ENCODE measurements at regions not wholly inside any gene's neighbourhood (a gene's known extent, or its start where the extent isn't known, plus 50 kb on each side); places are given as distances from the start of the nearest gene placed in this dataset.

DNA sequence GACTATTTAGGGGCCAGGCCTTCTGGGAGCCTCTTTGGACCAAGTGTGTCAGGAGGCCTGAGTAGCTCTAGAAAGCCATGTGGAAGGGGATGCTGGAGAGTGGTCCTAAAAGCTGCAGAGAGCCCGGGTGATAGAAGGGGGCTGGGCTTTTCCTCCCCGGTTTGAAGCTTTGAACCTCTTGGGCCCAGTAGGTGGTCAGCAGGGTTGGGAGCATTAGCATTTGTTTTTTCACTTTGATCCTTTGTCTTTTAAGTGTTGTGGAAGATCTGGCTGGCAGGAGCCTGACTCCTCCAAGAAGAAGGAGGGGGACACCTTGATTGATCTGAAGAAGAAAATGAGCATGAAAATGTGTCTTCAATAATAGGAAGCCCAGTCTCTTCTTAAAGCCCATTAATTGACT, 596.6 kb downstream of the INSC start:
- Histone ChIP-seq H3K9me3 (no peaks in the 10 kb centered on the region), H3K4me3 (no peak overlapping the region), H3K4me1 (no peaks in the 10 kb centered on the region), H3K27me3 (no peaks in the 10 kb centered on the region), H3K27ac (no peak overlapping the region), H3K36me3 (ENCODE audit: low read depth, missing control alignments) (no peaks in the 10 kb centered on the region)
- TF ChIP-seq, protein P1, sequence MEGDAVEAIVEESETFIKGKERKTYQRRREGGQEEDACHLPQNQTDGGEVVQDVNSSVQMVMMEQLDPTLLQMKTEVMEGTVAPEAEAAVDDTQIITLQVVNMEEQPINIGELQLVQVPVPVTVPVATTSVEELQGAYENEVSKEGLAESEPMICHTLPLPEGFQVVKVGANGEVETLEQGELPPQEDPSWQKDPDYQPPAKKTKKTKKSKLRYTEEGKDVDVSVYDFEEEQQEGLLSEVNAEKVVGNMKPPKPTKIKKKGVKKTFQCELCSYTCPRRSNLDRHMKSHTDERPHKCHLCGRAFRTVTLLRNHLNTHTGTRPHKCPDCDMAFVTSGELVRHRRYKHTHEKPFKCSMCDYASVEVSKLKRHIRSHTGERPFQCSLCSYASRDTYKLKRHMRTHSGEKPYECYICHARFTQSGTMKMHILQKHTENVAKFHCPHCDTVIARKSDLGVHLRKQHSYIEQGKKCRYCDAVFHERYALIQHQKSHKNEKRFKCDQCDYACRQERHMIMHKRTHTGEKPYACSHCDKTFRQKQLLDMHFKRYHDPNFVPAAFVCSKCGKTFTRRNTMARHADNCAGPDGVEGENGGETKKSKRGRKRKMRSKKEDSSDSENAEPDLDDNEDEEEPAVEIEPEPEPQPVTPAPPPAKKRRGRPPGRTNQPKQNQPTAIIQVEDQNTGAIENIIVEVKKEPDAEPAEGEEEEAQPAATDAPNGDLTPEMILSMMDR (IDR thresholded peaks at IDR 0.05): no peak
- TF ChIP-seq POLR2A (IDR thresholded peaks at IDR 0.05): no peak
- intact Hi-C loops (cut with DNase I; ENCODE audit: low total_unique reads): no loop called here
- WGBS, 2 donors: 76 to 78% methylated on average over 2 of the region's 2 CpGs
- no peak for DNase-seq

- H3K27ac ChIP-seq: no peak overlapping the region
- WGBS, 2 donors: 82 to 91% methylated on average over 6 of the region's 6 CpGs
- DNase-seq: no peak
- H3K27me3 ChIP-seq: no peaks in the 10 kb centered on the region
- intact Hi-C loops (cut with DNase I; ENCODE audit: low total_unique reads): no loop called here
- H3K9me3 ChIP-seq: no peaks in the 10 kb centered on the region
- H3K4me1 ChIP-seq: no peaks in the 10 kb centered on the region
- H3K36me3 ChIP-seq (ENCODE audit: low read depth, missing control alignments): no peaks in the 10 kb centered on the region
- H3K4me3 ChIP-seq: no peak overlapping the region
- TF ChIP-seq, protein P1 (IDR thresholded peaks at IDR 0.05): no peak
- TF ChIP-seq POLR2A (IDR thresholded peaks at IDR 0.05): no peak
Measured at GRCh38 chr11:15714641-15715399, 600.1 kb downstream of the INSC start.

DNA sequence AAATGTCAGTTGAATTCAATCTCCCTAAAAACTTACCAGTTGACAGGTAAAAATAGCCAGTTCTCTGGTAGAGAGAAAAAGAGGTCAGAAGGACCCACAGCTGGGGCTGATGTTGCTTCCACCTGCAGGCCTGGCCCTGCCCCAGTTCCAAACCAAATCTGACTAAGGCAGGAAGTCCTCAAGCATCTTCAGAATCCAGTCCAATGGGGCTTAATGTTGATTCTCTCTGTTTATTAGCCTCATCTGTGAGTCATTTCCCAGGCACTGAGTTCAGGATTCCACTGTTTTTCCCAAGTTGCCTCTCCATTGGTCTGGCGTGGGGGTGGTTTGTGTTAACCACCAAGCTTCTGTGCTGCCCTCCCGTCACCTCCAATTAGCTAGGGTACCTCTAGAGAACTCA, 601.8 kb downstream of the INSC start:
- Histone ChIP-seq H3K9me3 (no peaks in the 10 kb centered on the region), H3K36me3 (ENCODE audit: low read depth, missing control alignments) (no peaks in the 10 kb centered on the region), H3K27me3 (no peaks in the 10 kb centered on the region), H3K4me3 (no peak overlapping the region), H3K4me1 (no peaks in the 10 kb centered on the region), H3K27ac (no peak overlapping the region)
- intact Hi-C loops (cut with DNase I; ENCODE audit: low total_unique reads): no loop called here
- no peak for DNase-seq
- WGBS, 2 donors: 86 to 89% methylated on average over 2 of the region's 2 CpGs
- TF ChIP-seq, protein P1 (IDR thresholded peaks at IDR 0.05): no peak
- no peak for TF ChIP-seq POLR2A (IDR thresholded peaks at IDR 0.05)

GRCh38 chr11:15720460-15720859, 605.7 kb downstream of the INSC start:
- intact Hi-C loops (cut with DNase I; ENCODE audit: low total_unique reads): no loop called here
- no peak overlapping the region for H3K27ac ChIP-seq
- no peaks in the 10 kb centered on the region for H3K4me1 ChIP-seq
- TF ChIP-seq POLR2A (IDR thresholded peaks at IDR 0.05): no peak
- TF ChIP-seq, protein P1 (IDR thresholded peaks at IDR 0.05): no peak
- H3K4me3 ChIP-seq: no peak overlapping the region
- H3K9me3 ChIP-seq: no peaks in the 10 kb centered on the region
- no peaks in the 10 kb centered on the region for H3K27me3 ChIP-seq
- no peak for DNase-seq
- WGBS, 2 donors: 88 to 90% methylated on average over 5 of the region's 5 CpGs
- H3K36me3 ChIP-seq (ENCODE audit: low read depth, missing control alignments): no peaks in the 10 kb centered on the region

GRCh38 chr11:15723966-15724365, 609.2 kb downstream of the INSC start:
- intact Hi-C loops (cut with DNase I; ENCODE audit: low total_unique reads): no loop called here
- no peak for DNase-seq
- no peaks in the 10 kb centered on the region for H3K36me3 ChIP-seq (ENCODE audit: low read depth, missing control alignments)
- H3K9me3 ChIP-seq: no peaks in the 10 kb centered on the region
- no peaks in the 10 kb centered on the region for H3K4me1 ChIP-seq
- H3K27ac ChIP-seq: no peak overlapping the region
- no peak overlapping the region for H3K4me3 ChIP-seq
- no peaks in the 10 kb centered on the region for H3K27me3 ChIP-seq
- TF ChIP-seq, protein P1 (IDR thresholded peaks at IDR 0.05): no peak
- TF ChIP-seq POLR2A (IDR thresholded peaks at IDR 0.05): no peak
